Mesendoderm (in vitro differentiated cells): ENCODE measurements at regions not wholly inside any gene's neighbourhood (a gene's known extent, or its start where the extent isn't known, plus 50 kb on each side); places are given as distances from the start of the nearest gene placed in this dataset.

Source experiments
- DNase-seq: peaks from one replicate; pipeline ENCODE4 v3.0.0; 2013
- H2AK5ac ChIP-seq: 2 replicates; pipeline ENCODE4 v1.6.1; 2013; ENCODE audit warnings: low read length, inconsistent platforms
- H2BK120ac ChIP-seq: 2 replicates; pipeline ENCODE4 v1.6.1; 2013; ENCODE audit warnings: low read depth, mild to moderate bottlenecking, low read length, moderate library complexity, mixed read lengths
- H2BK15ac ChIP-seq: replicated peaks from 2 replicates; pipeline ENCODE4 v1.6.1; 2013; ENCODE audit warnings: low read depth, mild to moderate bottlenecking, moderate library complexity
- H2BK5ac ChIP-seq: 2 replicates; pipeline ENCODE4 v1.6.1; 2013; ENCODE audit warnings: low read length, inconsistent platforms
- H3K18ac ChIP-seq: 2 replicates; pipeline ENCODE4 v1.6.1; 2013; ENCODE audit warnings: mild to moderate bottlenecking, low read length, mixed read lengths
- H3K23ac ChIP-seq: one replicate; pipeline ENCODE4 v1.6.1; 2013; ENCODE audit warnings: low read length
- H3K27ac ChIP-seq: 2 replicates; pipeline ENCODE4 v1.5.1; 2013; ENCODE audit warnings: low read depth, mild to moderate bottlenecking, inconsistent platforms, low read length, moderate library complexity
- H3K27me3 ChIP-seq: 2 replicates; pipeline ENCODE4 v1.6.1; 2013; ENCODE audit warnings: low read length, control low read depth, mild to moderate bottlenecking, inconsistent platforms; ENCODE audit not compliant: insufficient read depth, poor library complexity
- H3K36me3 ChIP-seq: 2 replicates; pipeline ENCODE4 v1.6.1; 2013; ENCODE audit warnings: low read length, inconsistent platforms; ENCODE audit not compliant: control insufficient read depth, insufficient read depth
- H3K4ac ChIP-seq: one replicate; pipeline ENCODE4 v1.6.1; 2013; ENCODE audit warnings: low read depth, mild to moderate bottlenecking, low read length, moderate library complexity
- H3K4me1 ChIP-seq: 2 replicates; pipeline ENCODE4 v1.6.1; 2013; ENCODE audit warnings: low read depth, low read length, inconsistent platforms; ENCODE audit not compliant: control insufficient read depth
- H3K4me2 ChIP-seq: 2 replicates; pipeline ENCODE4 v1.6.1; 2013; ENCODE audit warnings: low read length
- H3K4me3 ChIP-seq: 2 replicates; pipeline ENCODE4 v1.5.1; 2013; ENCODE audit warnings: mild to moderate bottlenecking, low read length
- H3K56ac ChIP-seq: one replicate; pipeline ENCODE4 v1.6.1; 2013; ENCODE audit warnings: low read length
- H3K79me1 ChIP-seq: 2 replicates; pipeline ENCODE4 v1.6.1; 2013; ENCODE audit warnings: low read length, inconsistent platforms
- H3K79me2 ChIP-seq: 2 replicates; pipeline ENCODE4 v1.6.1; 2013; ENCODE audit warnings: mild to moderate bottlenecking, low read length; ENCODE audit not compliant: control insufficient read depth, insufficient read depth
- H3K9ac ChIP-seq: 2 replicates; pipeline ENCODE4 v1.6.1; 2013; ENCODE audit warnings: low read length, inconsistent platforms
- H4K5ac ChIP-seq: one replicate; pipeline ENCODE4 v1.6.1; 2013; ENCODE audit warnings: low read length
- H4K8ac ChIP-seq: one replicate; pipeline ENCODE4 v1.6.1; 2013; ENCODE audit warnings: low read depth, mild to moderate bottlenecking, control low read depth, low read length, moderate library complexity
- WGBS: extraction: QIAGEN DNeasy Blood & Tissue Kit; methylation state at CpG from one replicate; pipeline ENCODE4 v1.1.7; 2013; ENCODE audit warnings: low lambda C conversion rate, missing lambda C conversion rate; ENCODE audit not compliant: insufficient coverage; ENCODE audit errors: extremely low coverage; 5-methylcytosine and 5-hydroxymethylcytosine counted together

- Histone ChIP-seq H3K79me2 (no peaks in the 10 kb centered on the region), H3K4me1 (no peaks in the 10 kb centered on the region), H3K27ac (no peak overlapping the region), H4K5ac (no peak overlapping the region), H3K56ac (no peak overlapping the region), H3K79me1 (no peaks in the 10 kb centered on the region), H3K9ac (no peak overlapping the region), H3K18ac (no peak overlapping the region), H3K27me3 (no peaks in the 10 kb centered on the region), H2AK5ac (no peak overlapping the region), H2BK15ac (no peak overlapping the region), H3K4me3 (no peak overlapping the region), H3K4me2 (no peak overlapping the region), H3K4ac (no peak overlapping the region), H2BK5ac (no peak overlapping the region), H3K23ac (no peak overlapping the region), H4K8ac (no peak overlapping the region), H3K36me3 (no peaks in the 10 kb centered on the region), H2BK120ac (no peak overlapping the region)
- no peak for DNase-seq
- no CpG with 5 or more reads among the region's 1 CpG for WGBS
Observed at GRCh38 chr13:108093616-108094015, 121.7 kb downstream of the LIG4 start.

- Histone ChIP-seq H2BK15ac (no peak overlapping the region), H3K79me1 (no peaks in the 10 kb centered on the region), H4K8ac (no peak overlapping the region), H3K4me3 (no peak overlapping the region), H3K9ac (no peak overlapping the region), H3K27ac (no peak overlapping the region), H3K4ac (no peak overlapping the region), H3K4me2 (no peak overlapping the region), H3K23ac (no peak overlapping the region), H3K36me3 (no peaks in the 10 kb centered on the region), H4K5ac (no peak overlapping the region), H3K4me1 (no peaks in the 10 kb centered on the region), H2BK120ac (no peak overlapping the region), H3K79me2 (no peaks in the 10 kb centered on the region), H2BK5ac (no peak overlapping the region), H3K27me3 (no peaks in the 10 kb centered on the region), H3K18ac (no peak overlapping the region), H2AK5ac (no peak overlapping the region), H3K56ac (no peak overlapping the region)
- DNase-seq = no peak
- no CpG with 5 or more reads among the region's 3 CpGs for WGBS
Observed at GRCh38 chr13:108087810-108088209, 127.5 kb downstream of the LIG4 start.

- Histone ChIP-seq H3K18ac (no peak overlapping the region), H3K4ac (no peak overlapping the region), H2BK15ac (no peak overlapping the region), H3K4me1 (no peaks in the 10 kb centered on the region), H3K23ac (no peak overlapping the region), H3K4me3 (no peak overlapping the region), H3K79me1 (no peaks in the 10 kb centered on the region), H2BK5ac (no peak overlapping the region), H3K4me2 (no peak overlapping the region), H3K27ac (no peak overlapping the region), H3K36me3 (no peaks in the 10 kb centered on the region), H4K5ac (no peak overlapping the region), H2AK5ac (no peak overlapping the region), H4K8ac (no peak overlapping the region), H2BK120ac (no peak overlapping the region), H3K56ac (no peak overlapping the region), H3K79me2 (no peaks in the 10 kb centered on the region), H3K27me3 (no peaks in the 10 kb centered on the region), H3K9ac (no peak overlapping the region)
- no CpG with 5 or more reads among the region's 2 CpGs for WGBS
- DNase-seq = peak; percentile 79
Observed at GRCh38 chr13:108086678-108087077, 128.7 kb downstream of the LIG4 start.

DNA sequence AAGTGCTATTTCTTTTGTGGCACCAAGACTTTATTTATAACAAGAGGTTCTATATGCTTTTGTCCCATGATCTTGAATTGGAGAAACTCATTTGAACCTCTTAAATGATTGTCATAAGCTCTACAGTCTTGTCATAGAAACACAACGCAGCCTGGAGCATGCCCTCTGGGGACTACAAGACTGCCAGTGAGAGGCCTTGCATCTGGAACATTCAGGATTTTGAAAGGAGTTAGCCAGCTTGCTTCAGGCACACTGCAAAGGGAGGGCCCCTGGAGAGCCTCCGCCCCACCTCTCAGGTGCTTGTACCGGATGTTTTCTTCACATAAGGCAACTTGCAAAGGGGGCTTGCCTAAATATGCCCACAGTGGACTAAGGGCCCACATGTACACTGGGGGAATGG lies 130.5 kb downstream of the LIG4 start:
- Histone ChIP-seq H2BK15ac (no peak overlapping the region), H3K4me1 (no peaks in the 10 kb centered on the region), H3K27me3 (no peaks in the 10 kb centered on the region), H3K27ac (no peak overlapping the region), H3K56ac (no peak overlapping the region), H3K4me3 (no peak overlapping the region), H3K4me2 (no peak overlapping the region), H3K4ac (no peak overlapping the region), H3K79me1 (no peaks in the 10 kb centered on the region), H3K9ac (no peak overlapping the region), H2BK120ac (no peak overlapping the region), H3K36me3 (no peaks in the 10 kb centered on the region), H2AK5ac (no peak overlapping the region), H4K5ac (no peak overlapping the region), H3K23ac (no peak overlapping the region), H4K8ac (no peak overlapping the region), H3K18ac (no peak overlapping the region), H2BK5ac (no peak overlapping the region), H3K79me2 (no peaks in the 10 kb centered on the region)
- DNase-seq = no peak
- no CpG with 5 or more reads among the region's 3 CpGs for WGBS

- no peak overlapping the region for H3K4me3 ChIP-seq
- H3K56ac ChIP-seq = no peak overlapping the region
- no peak overlapping the region for H3K27ac ChIP-seq
- H3K9ac ChIP-seq = no peak overlapping the region
- H2AK5ac ChIP-seq = no peak overlapping the region
- H4K8ac ChIP-seq = no peak overlapping the region
- no peaks in the 10 kb centered on the region for H3K79me2 ChIP-seq
- H4K5ac ChIP-seq = no peak overlapping the region
- no peak overlapping the region for H3K23ac ChIP-seq
- peak; percentile 18 for DNase-seq
- no peak overlapping the region for H2BK5ac ChIP-seq
- no peak overlapping the region for H3K18ac ChIP-seq
- no CpG with 5 or more reads among the region's 2 CpGs for WGBS
- no peaks in the 10 kb centered on the region for H3K27me3 ChIP-seq
- H3K4me1 ChIP-seq = no peaks in the 10 kb centered on the region
- no peak overlapping the region for H3K4ac ChIP-seq
- H2BK120ac ChIP-seq = no peak overlapping the region
- no peaks in the 10 kb centered on the region for H3K36me3 ChIP-seq
- no peak overlapping the region for H3K4me2 ChIP-seq
- no peak overlapping the region for H2BK15ac ChIP-seq
- no peaks in the 10 kb centered on the region for H3K79me1 ChIP-seq
Observed at GRCh38 chr13:108083056-108083455, 132.3 kb downstream of the LIG4 start.

DNA sequence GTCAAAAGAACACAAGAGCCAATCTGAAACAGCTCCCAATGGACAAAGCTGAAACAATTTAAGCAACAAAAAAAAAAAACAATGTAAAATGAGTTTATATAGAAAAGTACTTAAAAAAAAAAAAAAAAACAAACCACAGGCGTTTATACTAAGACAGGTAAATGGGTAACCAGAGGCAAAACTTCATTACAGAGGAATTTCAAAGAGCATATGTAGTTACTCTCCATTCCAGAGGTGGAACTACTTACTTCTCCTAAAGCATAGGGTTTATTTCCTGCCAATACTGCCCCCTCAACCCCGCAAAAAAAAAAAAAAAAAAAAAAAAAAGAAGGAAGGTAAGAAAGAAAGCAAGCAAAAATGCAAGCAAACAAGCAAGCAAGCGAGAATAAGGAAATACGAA lies 132.9 kb downstream of the LIG4 start:
- Histone ChIP-seq H3K23ac (no peak overlapping the region), H2BK15ac (no peak overlapping the region), H3K4me2 (no peak overlapping the region), H4K8ac (no peak overlapping the region), H3K36me3 (no peaks in the 10 kb centered on the region), H3K79me2 (no peaks in the 10 kb centered on the region), H3K27ac (no peak overlapping the region), H2AK5ac (no peak overlapping the region), H3K56ac (no peak overlapping the region), H3K9ac (no peak overlapping the region), H3K18ac (no peak overlapping the region), H3K4ac (no peak overlapping the region), H3K27me3 (no peaks in the 10 kb centered on the region), H3K4me1 (no peaks in the 10 kb centered on the region), H2BK120ac (no peak overlapping the region), H3K79me1 (no peaks in the 10 kb centered on the region), H2BK5ac (no peak overlapping the region), H4K5ac (no peak overlapping the region), H3K4me3 (no peak overlapping the region)
- no CpG with 5 or more reads among the region's 4 CpGs for WGBS
- no peak for DNase-seq
